ENCODE measurements at regions not wholly inside any gene's neighbourhood (a gene's known extent, or its start where the extent isn't known, plus 50 kb on each side); places are given as distances from the start of the nearest gene placed in this dataset.

- FAIRE-seq = no peak
- dilution Hi-C loops (cut with MboI; ENCODE audit: extremely low pct_ligation_motif_present, low sequenced_read_pairs) = no loop called here
These were observed 326.9 kb upstream of the SFSWAP start for GRCh38 chr12:131383741-131384543.

GRCh38 chr12:131384544-131384855 is 326.4 kb upstream of the SFSWAP start:
- DNase-seq (ENCODE audit: low read depth, low spot score) = no peak
- Histone ChIP-seq H3K79me2 (ENCODE audit: control insufficient read depth, insufficient read depth, low read length) (no peaks in the 10 kb centered on the region), H4K20me1 (ENCODE audit: control insufficient read depth, extremely low read depth, insufficient read depth, low read length) (no peaks in the 10 kb centered on the region), H3K27ac (ENCODE audit: control insufficient read depth, insufficient read depth, low read length) (no peak overlapping the region), H2AFZ (ENCODE audit: control insufficient read depth, low read length) (no peak overlapping the region), H3K4me2 (ENCODE audit: control insufficient read depth, extremely low read depth, insufficient read depth, low read depth, low read length) (no peak overlapping the region), H3K4me1 (ENCODE audit: control insufficient read depth, extremely low read depth, insufficient read depth, low read length) (no peaks in the 10 kb centered on the region), H3K9me1 (ENCODE audit: control insufficient read depth, extremely low read depth, insufficient read depth, low read length) (no peaks in the 10 kb centered on the region), H3K9me3 (ENCODE audit: control insufficient read depth, low read depth, low read length) (no peaks in the 10 kb centered on the region), H3K27me3 (ENCODE audit: control insufficient read depth, extremely low read depth, insufficient read depth, low read length) (no peaks in the 10 kb centered on the region), H3K4me3 (ENCODE audit: control insufficient read depth in 2 of 3, extremely low read depth in 1 of 3, insufficient read depth in 2 of 3, low read depth in 1 of 3, low read length in 3 of 3) (no peak overlapping the region), H3K9ac (ENCODE audit: control insufficient read depth, extremely low read depth, insufficient read depth, low read length) (no peak overlapping the region), H3K36me3 (ENCODE audit: control insufficient read depth in 2 of 2, extremely low read depth in 1 of 2, insufficient read depth in 2 of 2, low read length in 2 of 2) (no peaks in the 10 kb centered on the region)
- dilution Hi-C loops (cut with MboI; ENCODE audit: extremely low pct_ligation_motif_present, low sequenced_read_pairs) = no loop called here
- no peak for TF ChIP-seq EZH2 (IDR thresholded peaks at IDR 0.05; ENCODE audit: low read length)
- TF ChIP-seq, protein P1, sequence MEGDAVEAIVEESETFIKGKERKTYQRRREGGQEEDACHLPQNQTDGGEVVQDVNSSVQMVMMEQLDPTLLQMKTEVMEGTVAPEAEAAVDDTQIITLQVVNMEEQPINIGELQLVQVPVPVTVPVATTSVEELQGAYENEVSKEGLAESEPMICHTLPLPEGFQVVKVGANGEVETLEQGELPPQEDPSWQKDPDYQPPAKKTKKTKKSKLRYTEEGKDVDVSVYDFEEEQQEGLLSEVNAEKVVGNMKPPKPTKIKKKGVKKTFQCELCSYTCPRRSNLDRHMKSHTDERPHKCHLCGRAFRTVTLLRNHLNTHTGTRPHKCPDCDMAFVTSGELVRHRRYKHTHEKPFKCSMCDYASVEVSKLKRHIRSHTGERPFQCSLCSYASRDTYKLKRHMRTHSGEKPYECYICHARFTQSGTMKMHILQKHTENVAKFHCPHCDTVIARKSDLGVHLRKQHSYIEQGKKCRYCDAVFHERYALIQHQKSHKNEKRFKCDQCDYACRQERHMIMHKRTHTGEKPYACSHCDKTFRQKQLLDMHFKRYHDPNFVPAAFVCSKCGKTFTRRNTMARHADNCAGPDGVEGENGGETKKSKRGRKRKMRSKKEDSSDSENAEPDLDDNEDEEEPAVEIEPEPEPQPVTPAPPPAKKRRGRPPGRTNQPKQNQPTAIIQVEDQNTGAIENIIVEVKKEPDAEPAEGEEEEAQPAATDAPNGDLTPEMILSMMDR (optimal IDR thresholded peaks at IDR 0.05 in 1 of 3, IDR thresholded peaks at IDR 0.05 in 1 of 3, conservative IDR thresholded peaks at IDR 0.05 in 1 of 3; ENCODE audit: extremely low read depth in 1 of 3, insufficient read depth in 2 of 3, low read length in 3 of 3) = no peak
- FAIRE-seq = no peak

More at GRCh38 chr12:131383741-131384543, 326.9 kb upstream of the SFSWAP start:
- H3K79me2 ChIP-seq (ENCODE audit: control insufficient read depth, insufficient read depth, low read length) = no peaks in the 10 kb centered on the region
- no peaks in the 10 kb centered on the region for H3K9me3 ChIP-seq (ENCODE audit: control insufficient read depth, low read depth, low read length)
- no peak for TF ChIP-seq EZH2 (IDR thresholded peaks at IDR 0.05; ENCODE audit: low read length)
- TF ChIP-seq, protein P1 (optimal IDR thresholded peaks at IDR 0.05 in 1 of 3, IDR thresholded peaks at IDR 0.05 in 1 of 3, conservative IDR thresholded peaks at IDR 0.05 in 1 of 3; ENCODE audit: extremely low read depth in 1 of 3, insufficient read depth in 2 of 3, low read length in 3 of 3) = no peak
- no peaks in the 10 kb centered on the region for H3K9me1 ChIP-seq (ENCODE audit: control insufficient read depth, extremely low read depth, insufficient read depth, low read length)
- no peaks in the 10 kb centered on the region for H3K36me3 ChIP-seq (ENCODE audit: control insufficient read depth in 2 of 2, extremely low read depth in 1 of 2, insufficient read depth in 2 of 2, low read length in 2 of 2)
- H3K4me1 ChIP-seq (ENCODE audit: control insufficient read depth, extremely low read depth, insufficient read depth, low read length) = no peaks in the 10 kb centered on the region
- no peak overlapping the region for H3K4me3 ChIP-seq (ENCODE audit: control insufficient read depth in 2 of 3, extremely low read depth in 1 of 3, insufficient read depth in 2 of 3, low read depth in 1 of 3, low read length in 3 of 3)
- DNase-seq (ENCODE audit: low read depth, low spot score) = no peak
- no peaks in the 10 kb centered on the region for H4K20me1 ChIP-seq (ENCODE audit: control insufficient read depth, extremely low read depth, insufficient read depth, low read length)
- no peak overlapping the region for H3K9ac ChIP-seq (ENCODE audit: control insufficient read depth, extremely low read depth, insufficient read depth, low read length)
- H3K27me3 ChIP-seq (ENCODE audit: control insufficient read depth, extremely low read depth, insufficient read depth, low read length) = no peaks in the 10 kb centered on the region
- no peak overlapping the region for H2AFZ ChIP-seq (ENCODE audit: control insufficient read depth, low read length)
- H3K4me2 ChIP-seq (ENCODE audit: control insufficient read depth, extremely low read depth, insufficient read depth, low read depth, low read length) = no peak overlapping the region
- H3K27ac ChIP-seq (ENCODE audit: control insufficient read depth, insufficient read depth, low read length) = no peak overlapping the region

Data from keratinocyte (primary cell).